ENCODE measurements at regions not wholly inside any gene's neighbourhood (a gene's known extent, or its start where the extent isn't known, plus 50 kb on each side); places are given as distances from the start of the nearest gene placed in this dataset.

GRCh38 chr2:60614319-60614718 is 60.9 kb upstream of the BCL11A start:
- no peaks in the 10 kb centered on the region for H3K36me3 ChIP-seq
- H3K4me3 ChIP-seq = no peak overlapping the region
- TF ChIP-seq POLR2A (IDR thresholded peaks at IDR 0.05) = no peak
- no peak for TF ChIP-seq EP300 (IDR thresholded peaks at IDR 0.05)
- TF ChIP-seq POLR2AphosphoS5 (IDR thresholded peaks at IDR 0.05) = no peak
- TF ChIP-seq CTCF (IDR thresholded peaks at IDR 0.05) = no peak
- 78% methylated on average over 6 of the region's 6 CpGs for WGBS
- no peaks in the 10 kb centered on the region for H3K9me3 ChIP-seq
- DNase-seq (ENCODE audit: low spot score in 2 of 2) = no peak
- H3K27ac ChIP-seq = no peak overlapping the region
- H3K27me3 ChIP-seq = no peaks in the 10 kb centered on the region
- H3K4me1 ChIP-seq = no peaks in the 10 kb centered on the region

DNA sequence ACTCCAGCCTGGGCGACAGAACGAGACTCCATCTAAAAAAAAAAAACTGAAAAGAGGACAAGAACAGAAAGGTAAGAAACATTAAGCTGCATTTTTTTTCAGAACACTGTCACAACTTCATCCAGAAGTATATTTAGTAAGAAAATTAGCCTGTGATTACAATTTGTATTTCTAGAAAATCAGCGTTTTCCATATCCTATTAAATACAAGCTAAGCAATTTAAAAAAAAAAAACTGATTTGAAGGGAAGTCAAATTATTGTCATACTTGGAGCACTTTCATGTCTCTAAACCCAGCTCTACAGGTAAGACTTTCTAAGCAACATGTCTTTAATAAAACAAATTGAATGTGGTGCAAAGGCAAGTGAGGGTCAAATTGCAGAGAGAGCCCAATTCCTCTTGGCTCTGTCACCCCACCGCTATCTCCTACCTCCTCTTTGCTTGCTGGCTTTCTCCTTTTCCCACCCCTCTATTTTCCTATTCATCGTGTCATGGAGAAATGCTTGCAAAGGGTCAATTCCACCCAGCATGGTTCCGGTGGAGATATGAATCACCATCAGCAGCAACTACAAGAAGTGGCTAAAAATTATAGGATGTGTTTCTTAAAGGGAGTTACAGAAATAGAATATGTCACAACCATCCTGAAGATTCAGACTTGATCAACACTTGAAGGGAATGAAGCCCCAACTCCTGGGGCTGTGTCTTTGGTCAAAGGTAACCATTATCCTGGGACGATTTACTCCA is 68.4 kb upstream of the BCL11A start:
- 91% methylated on average over 7 of the region's 7 CpGs for WGBS
- TF ChIP-seq EP300 (IDR thresholded peaks at IDR 0.05) = no peak
- no peak for TF ChIP-seq CTCF (IDR thresholded peaks at IDR 0.05)
- TF ChIP-seq POLR2AphosphoS5 (IDR thresholded peaks at IDR 0.05) = no peak
- no peak for TF ChIP-seq POLR2A (IDR thresholded peaks at IDR 0.05)
- H3K27me3 ChIP-seq = peaks cover 11% of the 10 kb centered on the region

DNA sequence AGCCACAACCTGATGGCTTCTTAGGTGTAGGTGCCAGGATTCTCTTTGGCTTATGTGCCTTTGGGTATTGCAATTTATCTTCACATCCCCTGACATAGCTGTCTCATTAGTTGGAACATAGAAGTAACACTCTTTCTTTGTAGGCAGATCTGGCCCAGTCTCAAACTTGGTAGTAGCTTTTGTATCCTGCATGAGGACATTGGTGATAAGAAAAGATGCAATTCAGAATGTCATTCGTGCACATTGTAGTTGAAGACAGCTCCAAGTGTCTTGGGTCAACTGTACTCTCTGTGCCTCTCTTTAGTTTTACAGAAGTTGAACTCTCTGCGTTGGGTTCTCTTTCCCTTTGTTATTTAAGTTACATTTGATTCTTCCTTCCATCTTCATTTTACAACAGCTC is 69.6 kb upstream of the BCL11A start:
- DNase-seq (ENCODE audit: low spot score in 2 of 2) = no peak
- 81% methylated on average over 2 of the region's 2 CpGs for WGBS
- Histone ChIP-seq H3K9me3 (no peaks in the 10 kb centered on the region), H3K4me1 (no peaks in the 10 kb centered on the region), H3K36me3 (no peaks in the 10 kb centered on the region), H3K27me3 (peaks cover 17% of the 10 kb centered on the region), H3K4me3 (no peak overlapping the region), H3K27ac (no peak overlapping the region)
- TF ChIP-seq POLR2AphosphoS5 (IDR thresholded peaks at IDR 0.05) (no peak), CTCF (IDR thresholded peaks at IDR 0.05) (no peak), EP300 (IDR thresholded peaks at IDR 0.05) (no peak), POLR2A (IDR thresholded peaks at IDR 0.05) (no peak)

More for the DNA sequence above, 68.4 kb upstream of the BCL11A start:
- Histone ChIP-seq H3K27ac (no peak overlapping the region), H3K36me3 (no peaks in the 10 kb centered on the region), H3K4me3 (no peak overlapping the region), H3K4me1 (no peaks in the 10 kb centered on the region), H3K9me3 (no peaks in the 10 kb centered on the region)
- DNase-seq (ENCODE audit: low spot score in 2 of 2) = no peak

DNA sequence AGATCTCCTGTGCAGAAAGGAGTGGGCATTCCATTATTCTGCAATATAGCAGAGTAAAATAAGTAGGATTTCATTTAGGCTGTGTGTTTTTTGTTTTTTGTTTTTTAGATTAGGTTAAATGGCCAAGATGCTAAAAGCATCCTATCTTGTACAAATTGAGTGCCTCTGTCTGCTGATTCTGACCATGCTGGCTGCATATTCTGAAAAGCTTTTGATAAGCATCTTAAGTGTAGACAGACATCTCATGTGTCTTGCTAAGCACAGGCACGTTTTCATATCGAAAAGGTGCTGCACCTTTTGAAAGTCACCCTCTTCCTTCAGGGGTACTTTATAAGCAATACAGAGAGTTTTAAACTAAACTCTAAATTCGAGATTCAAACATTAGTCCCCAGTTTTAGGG is 74.0 kb upstream of the BCL11A start:
- Histone ChIP-seq H3K4me3 (no peak overlapping the region), H3K36me3 (no peaks in the 10 kb centered on the region)
- 33% methylated on average over 3 of the region's 3 CpGs for WGBS

GRCh38 chr2:60628026-60628425 is 74.6 kb upstream of the BCL11A start:
- H3K9me3 ChIP-seq = no peaks in the 10 kb centered on the region
- TF ChIP-seq EP300 (IDR thresholded peaks at IDR 0.05) (no peak), CTCF (IDR thresholded peaks at IDR 0.05) (no peak), POLR2A (IDR thresholded peaks at IDR 0.05) (no peak), POLR2AphosphoS5 (IDR thresholded peaks at IDR 0.05) (no peak)
- 79% methylated on average over 4 of the region's 4 CpGs for WGBS
- H3K4me3 ChIP-seq = no peak overlapping the region
- H3K4me1 ChIP-seq = no peaks in the 10 kb centered on the region
- DNase-seq (ENCODE audit: low spot score in 2 of 2) = no peak
- no peaks in the 10 kb centered on the region for H3K36me3 ChIP-seq
- peaks cover 20% of the 10 kb centered on the region for H3K27me3 ChIP-seq
- no peak overlapping the region for H3K27ac ChIP-seq

More for the DNA sequence above, 74.0 kb upstream of the BCL11A start:
- no peak for TF ChIP-seq EP300 (IDR thresholded peaks at IDR 0.05)
- no peak for TF ChIP-seq POLR2A (IDR thresholded peaks at IDR 0.05)
- Histone ChIP-seq H3K9me3 (no peaks in the 10 kb centered on the region), H3K27ac (no peak overlapping the region), H3K27me3 (peaks cover 20% of the 10 kb centered on the region), H3K4me1 (no peaks in the 10 kb centered on the region)
- no peak for DNase-seq (ENCODE audit: low spot score in 2 of 2)

Measured in suprapubic skin (tissue), 4 donors.